Lower leg skin (tissue), 3 donors: ENCODE measurements at regions not wholly inside any gene's neighbourhood (a gene's known extent, or its start where the extent isn't known, plus 50 kb on each side); places are given as distances from the start of the nearest gene placed in this dataset.

Source experiments
- CTCF ChIP-seq, 3 donors: fragments of 450-650 bp; IDR thresholded peaks; one replicate each; pipeline ENCODE4 v1.5.1; 2016; ENCODE audit warnings: antibody characterized with exemption in 3 of 3, mild to moderate bottlenecking in 3 of 3, moderate library complexity in 2 of 3
- POLR2A ChIP-seq, 2 donors: fragments of 450-650 bp; IDR thresholded peaks; one replicate each; pipeline ENCODE4 v1.6.1; 2016 to 2017; ENCODE audit warnings: antibody characterized with exemption in 2 of 2, mild to moderate bottlenecking in 1 of 2, moderate library complexity in 1 of 2

DNA sequence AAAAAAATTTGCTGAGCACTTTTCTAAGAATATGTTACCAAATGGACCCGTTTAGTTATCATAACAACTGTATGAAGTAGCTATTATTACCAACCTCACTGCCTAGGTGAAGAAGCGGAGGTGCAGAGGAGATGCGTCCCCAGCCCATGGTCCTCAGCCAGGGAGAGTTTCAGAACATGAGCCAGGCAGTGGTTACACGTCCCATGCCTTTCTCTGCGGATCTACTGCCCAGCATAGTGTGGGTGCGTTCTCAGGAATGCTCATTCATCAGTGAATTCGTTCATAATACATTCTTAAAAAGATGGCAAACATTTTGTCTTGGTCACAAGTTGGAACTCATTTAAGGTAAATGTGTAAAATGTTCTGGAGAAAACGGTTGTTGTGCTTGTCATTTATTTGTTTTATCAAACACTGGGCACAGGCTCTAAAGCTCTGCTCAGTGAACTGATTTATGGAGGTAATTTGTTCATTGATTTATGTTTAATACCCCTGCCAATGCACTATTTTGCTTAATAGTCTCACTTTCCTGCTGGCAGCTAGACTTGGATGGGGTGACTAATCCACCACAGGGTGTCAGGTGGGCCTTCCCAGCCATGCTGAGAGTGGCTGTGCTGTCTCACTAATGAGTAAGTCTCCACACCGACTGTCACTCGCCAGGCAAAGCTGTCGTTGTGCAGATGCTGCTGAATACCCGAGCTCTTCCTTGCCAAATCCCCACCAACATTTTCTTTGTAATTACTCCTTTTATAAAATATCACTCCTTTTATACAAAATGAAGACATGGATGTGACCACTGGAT lies 248.8 kb downstream of the TENT4A start:
- TF ChIP-seq POLR2A (IDR thresholded peaks at IDR 0.05) (no peak), CTCF (IDR thresholded peaks at IDR 0.05) (no peak)
